KMS-11 (cell line): ENCODE measurements at regions not wholly inside any gene's neighbourhood (a gene's known extent, or its start where the extent isn't known, plus 50 kb on each side); places are given as distances from the start of the nearest gene placed in this dataset.

Source experiments
- H2AFZ ChIP-seq: fragments of 200-600 bp; sonication (generic); 2 replicates; pipeline ENCODE4 v1.6.1; 2016; ENCODE audit warnings: antibody characterized with exemption, mixed run types, low read depth
- H3K27ac ChIP-seq: fragments of 200-600 bp; sonication (generic); 2 replicates; pipeline ENCODE4 v1.6.1; 2016; ENCODE audit warnings: mild to moderate bottlenecking, mixed run types
- H3K27me3 ChIP-seq: fragments of 200-600 bp; sonication (generic); 2 replicates; pipeline ENCODE4 v1.6.1; 2017; ENCODE audit warnings: mild to moderate bottlenecking, low read depth, mixed run types, moderate library complexity; ENCODE audit not compliant: insufficient read depth
- H3K36me3 ChIP-seq: fragments of 200-600 bp; sonication (generic); 2 replicates; pipeline ENCODE4 v1.6.1; 2017; ENCODE audit warnings: mild to moderate bottlenecking, mixed run types; ENCODE audit not compliant: insufficient read depth
- H3K4me1 ChIP-seq: fragments of 200-600 bp; sonication (generic); 2 replicates; pipeline ENCODE4 v1.6.1; 2016; ENCODE audit warnings: mild to moderate bottlenecking, low read depth, mixed run types; ENCODE audit not compliant: poor library complexity, severe bottlenecking
- H3K4me2 ChIP-seq: fragments of 200-600 bp; sonication (generic); 2 replicates; pipeline ENCODE4 v1.7.0; 2016; ENCODE audit warnings: mild to moderate bottlenecking, mixed run types
- H3K4me3 ChIP-seq: fragments of 200-600 bp; sonication (generic); IDR thresholded peaks from 2 replicates; pipeline ENCODE4 v1.6.1; 2017; ENCODE audit warnings: low read depth, low read length, mixed read lengths; ENCODE audit not compliant: insufficient read depth
- H3K79me2 ChIP-seq: fragments of 200-600 bp; sonication (generic); 2 replicates; pipeline ENCODE4 v1.6.1; 2016; ENCODE audit warnings: low read depth, mixed run types; ENCODE audit not compliant: insufficient read depth
- H3K9ac ChIP-seq: fragments of 200-600 bp; sonication (generic); 2 replicates; pipeline ENCODE4 v1.6.1; 2016; ENCODE audit warnings: mild to moderate bottlenecking, mixed run types
- H4K20me1 ChIP-seq: fragments of 200-600 bp; sonication (generic); 2 replicates; pipeline ENCODE4 v1.6.1; 2016; ENCODE audit warnings: mild to moderate bottlenecking, mixed run types; ENCODE audit not compliant: insufficient read depth
- CTCF ChIP-seq: fragments of 200-600 bp; sonication (generic); conservative IDR thresholded peaks from 2 replicates; pipeline ENCODE4 v1.6.1; 2017; ENCODE audit warnings: low read depth, mild to moderate bottlenecking, antibody characterized with exemption, low read length, moderate library complexity, mixed read lengths

GRCh38 chr4:124943145-124943889 is 230.8 kb upstream of the ANKRD50 start:
- H3K4me1 ChIP-seq = peaks cover 39% of the 10 kb centered on the region
- no peak overlapping the region for H3K9ac ChIP-seq
- no peak for TF ChIP-seq CTCF
- no peak overlapping the region for H3K4me3 ChIP-seq
- no peak overlapping the region for H3K27ac ChIP-seq
- H3K4me2 ChIP-seq = no peak overlapping the region
- H4K20me1 ChIP-seq = no peaks in the 10 kb centered on the region
- no peaks in the 10 kb centered on the region for H3K27me3 ChIP-seq
- H3K36me3 ChIP-seq = no peaks in the 10 kb centered on the region
- no peak overlapping the region for H2AFZ ChIP-seq
- no peaks in the 10 kb centered on the region for H3K79me2 ChIP-seq

DNA sequence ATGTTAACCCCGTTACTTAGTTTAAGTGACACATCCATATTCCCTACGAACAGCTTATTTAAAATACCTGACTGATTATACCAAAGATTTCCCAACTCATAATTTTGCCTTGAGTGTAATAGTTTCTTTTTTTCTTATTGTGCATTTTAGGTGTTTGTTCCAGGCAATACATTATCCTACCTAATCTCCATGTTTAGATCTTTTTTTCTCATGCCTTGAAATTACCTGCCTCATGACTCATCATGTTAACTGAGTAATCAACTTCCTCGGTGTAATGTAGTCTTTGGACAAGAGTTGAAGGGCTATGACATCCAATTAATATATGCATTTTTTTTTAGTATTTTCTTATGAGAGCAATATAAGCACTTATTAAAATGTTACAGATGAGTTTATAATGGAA is 228.7 kb upstream of the ANKRD50 start:
- H3K27me3 ChIP-seq = no peaks in the 10 kb centered on the region
- no peak overlapping the region for H2AFZ ChIP-seq
- H3K9ac ChIP-seq = no peak overlapping the region
- peaks cover 19% of the 10 kb centered on the region for H3K4me1 ChIP-seq
- H3K79me2 ChIP-seq = no peaks in the 10 kb centered on the region
- H3K36me3 ChIP-seq = no peaks in the 10 kb centered on the region
- no peak for TF ChIP-seq CTCF
- no peak overlapping the region for H3K4me2 ChIP-seq
- no peaks in the 10 kb centered on the region for H4K20me1 ChIP-seq
- no peak overlapping the region for H3K27ac ChIP-seq
- H3K4me3 ChIP-seq = no peak overlapping the region

DNA sequence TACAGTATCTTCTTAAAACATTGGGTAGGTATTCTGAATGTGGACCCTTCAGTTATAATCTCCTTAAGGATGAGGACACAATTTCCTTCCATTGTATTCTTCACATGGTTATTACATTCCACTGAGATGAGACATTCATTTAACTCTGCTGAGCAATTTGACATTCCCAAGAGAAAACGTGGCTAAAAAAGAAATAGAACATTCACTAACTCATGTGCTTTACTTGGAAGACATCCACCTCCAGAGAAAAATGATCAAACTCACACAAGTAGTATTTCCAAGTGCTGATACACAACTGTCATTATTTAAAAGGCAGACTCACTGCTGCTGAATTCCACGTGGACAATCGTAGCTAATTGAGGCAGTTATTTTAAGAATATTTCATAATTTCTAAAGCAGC is 227.9 kb upstream of the ANKRD50 start:
- Histone ChIP-seq H3K27me3 (no peaks in the 10 kb centered on the region), H3K4me3 (no peak overlapping the region), H3K4me2 (no peak overlapping the region), H3K27ac (no peak overlapping the region), H3K36me3 (no peaks in the 10 kb centered on the region), H3K4me1 (peaks cover 13% of the 10 kb centered on the region), H3K9ac (no peak overlapping the region), H4K20me1 (no peaks in the 10 kb centered on the region), H3K79me2 (no peaks in the 10 kb centered on the region), H2AFZ (no peak overlapping the region)
- TF ChIP-seq CTCF = no peak

GRCh38 chr4:124939908-124940307 is 227.4 kb upstream of the ANKRD50 start:
- Histone ChIP-seq H3K4me1 (peaks cover 8% of the 10 kb centered on the region), H3K9ac (no peak overlapping the region), H3K79me2 (no peaks in the 10 kb centered on the region), H3K27ac (no peak overlapping the region), H4K20me1 (no peaks in the 10 kb centered on the region), H3K4me2 (no peak overlapping the region), H2AFZ (no peak overlapping the region), H3K36me3 (no peaks in the 10 kb centered on the region), H3K4me3 (no peak overlapping the region), H3K27me3 (no peaks in the 10 kb centered on the region)
- no peak for TF ChIP-seq CTCF
